BJ (cell line): ENCODE measurements at regions not wholly inside any gene's neighbourhood (a gene's known extent, or its start where the extent isn't known, plus 50 kb on each side); places are given as distances from the start of the nearest gene placed in this dataset.

Source experiments
- CTCF ChIA-PET: fragments of 350-600 bp; formaldehyde crosslinking; extraction: SDS; loops from one replicate; lab custom pipeline; 2021; ENCODE audit warnings: antibody characterized with exemption, inconsistent platforms; lab: Yijun Ruan, JAX
- POLR2A ChIA-PET: fragments of 300-600 bp; sonication (Branson Sonifier 250); formaldehyde crosslinking; extraction: SDS; loops from one replicate; lab custom pipeline; 2021; ENCODE audit warnings: antibody characterized with exemption; lab: Charles Lee
- DNase-seq: peaks from one replicate; pipeline ENCODE4 v3.0.0-alpha.2; 2011; ENCODE audit warnings: low read depth
- H3K27me3 ChIP-seq: 2 replicates; pipeline ENCODE4 v1.6.0; 2011; ENCODE audit warnings: low read length; ENCODE audit not compliant: control insufficient read depth, insufficient read depth
- H3K36me3 ChIP-seq: 2 replicates; pipeline ENCODE4 v1.5.1; 2011; ENCODE audit warnings: low read length; ENCODE audit not compliant: control insufficient read depth, insufficient read depth
- H3K4me3 ChIP-seq: 2 replicates; pipeline ENCODE4 v1.5.1; 2011; ENCODE audit warnings: low read depth, mild to moderate bottlenecking, control low read depth, low read length
- CTCF ChIP-seq: IDR thresholded peaks from 2 replicates; pipeline ENCODE4 v1.5.1; 2011; ENCODE audit warnings: low read depth, mild to moderate bottlenecking, control low read depth, inconsistent platforms, low read length, moderate library complexity; ENCODE audit not compliant: insufficient read depth

- Histone ChIP-seq H3K27me3 (no peaks in the 10 kb centered on the region), H3K36me3 (no peaks in the 10 kb centered on the region), H3K4me3 (no peak overlapping the region)
- ChIA-PET CTCF (no interaction called here), POLR2A (no interaction called here)
- DNase-seq = no peak
- TF ChIP-seq CTCF = no peak
Measured at GRCh38 chr21:16422702-16423101, 692.9 kb downstream of the USP25 start.

GRCh38 chr21:16423921-16424320 lies 694.1 kb downstream of the USP25 start:
- no peak for DNase-seq
- ChIA-PET CTCF (interaction anchor here (0.9 kb wide), 1 partner anchor 22 kb away, joined by 3 read pairs; no protein-coding TSS in a partner anchor), POLR2A (no interaction called here)
- no peaks in the 10 kb centered on the region for H3K27me3 ChIP-seq
- no peak overlapping the region for H3K4me3 ChIP-seq
- TF ChIP-seq CTCF = no peak
- no peaks in the 10 kb centered on the region for H3K36me3 ChIP-seq

- Histone ChIP-seq H3K36me3 (no peaks in the 10 kb centered on the region), H3K27me3 (no peaks in the 10 kb centered on the region), H3K4me3 (no peak overlapping the region)
- POLR2A ChIA-PET = no interaction called here
- CTCF ChIA-PET = interaction anchor here (0.9 kb wide), 1 partner anchor 23 kb away, joined by 3 read pairs; no protein-coding TSS in a partner anchor
- TF ChIP-seq CTCF = no peak
- DNase-seq = no peak
Measured at GRCh38 chr21:16424331-16424751, 694.6 kb downstream of the USP25 start.

- Histone ChIP-seq H3K4me3 (no peak overlapping the region), H3K36me3 (no peaks in the 10 kb centered on the region), H3K27me3 (no peaks in the 10 kb centered on the region)
- POLR2A ChIA-PET = no interaction called here
- TF ChIP-seq CTCF = no peak
- CTCF ChIA-PET = no interaction called here
- no peak for DNase-seq
Measured at GRCh38 chr21:16425376-16425775, 695.6 kb downstream of the USP25 start.

- no peak for DNase-seq
- CTCF ChIA-PET = interaction anchor here (1.2 kb wide), 1 partner anchor 14 kb away, joined by 3 read pairs; no protein-coding TSS in a partner anchor
Measured at GRCh38 chr21:16426936-16427335, 697.2 kb downstream of the USP25 start.

More at GRCh38 chr21:16426936-16427335, 697.2 kb downstream of the USP25 start:
- Histone ChIP-seq H3K27me3 (no peaks in the 10 kb centered on the region), H3K36me3 (no peaks in the 10 kb centered on the region), H3K4me3 (no peak overlapping the region)
- no peak for TF ChIP-seq CTCF
- POLR2A ChIA-PET = no interaction called here
